ENCODE measurements at regions not wholly inside any gene's neighbourhood (a gene's known extent, or its start where the extent isn't known, plus 50 kb on each side); places are given as distances from the start of the nearest gene placed in this dataset.

- no peak for TF ChIP-seq ZNF217 (CRISPR knock-in tag; IDR thresholded peaks at IDR 0.05)
- ChIA-PET POLR2A (interaction anchor here (0.6 kb wide), 2 partner anchors 356 to 557 kb away, joined by 3 read pairs; no protein-coding TSS in a partner anchor), CTCF (ENCODE audit: low intra/inter-chr PET ratio) (no interaction called here)
- 2% methylated on average over 6 of the region's 6 CpGs for WGBS (ENCODE audit: insufficient coverage, low coverage, missing lambda C conversion rate)
- no peak overlapping the region for H3K4me3 ChIP-seq
- H3K9me3 ChIP-seq (replicated peaks; ENCODE audit: control insufficient read depth, insufficient read depth, low read depth, low read length), result no peaks in the 10 kb centered on the region
- no peak overlapping the region for H3K9ac ChIP-seq (ENCODE audit: insufficient read depth in 1 of 2, low read depth in 2 of 2, low read length in 2 of 2)
- no peak for FAIRE-seq
- BruUV-seq (replicated peaks), result no TSS peak
- H3K27ac ChIP-seq (ENCODE audit: extremely low read depth, low read depth, low read length), result no peak overlapping the region
- intact Hi-C loops (cut with micrococcal nuclease) (no loop called here), in situ Hi-C loops (cut with MboI) (no loop called here)
- no peak overlapping the region for H2AFZ ChIP-seq (ENCODE audit: low read depth, low read length)
- no peaks in the 10 kb centered on the region for H3K79me2 ChIP-seq (ENCODE audit: control insufficient read depth, insufficient read depth, low read length)
- H3K4me1 ChIP-seq (replicated peaks in 1 of 2; ENCODE audit: control insufficient read depth in 2 of 2, insufficient read depth in 2 of 2, low read length in 2 of 2), result no peaks in the 10 kb centered on the region
- no peaks in the 10 kb centered on the region for H3K36me3 ChIP-seq (ENCODE audit: control insufficient read depth, insufficient read depth, low read length)
- DNase-seq (ENCODE audit: extremely low read depth in 1 of 4, low spot score in 3 of 4), result no peak
- no peak for ATAC-seq
- H3K4me2 ChIP-seq (ENCODE audit: insufficient read depth, low read length), result no peak overlapping the region
- no peaks in the 10 kb centered on the region for H4K20me1 ChIP-seq (replicated peaks; ENCODE audit: control insufficient read depth, insufficient read depth, low read length)
- no peaks in the 10 kb centered on the region for H3K9me1 ChIP-seq (ENCODE audit: control insufficient read depth, insufficient read depth, low read length)
- no peaks in the 10 kb centered on the region for H3K27me3 ChIP-seq (ENCODE audit: control insufficient read depth in 2 of 2, insufficient read depth in 2 of 2, low read length in 2 of 2)
Observed at GRCh38 chr10:16258291-16259040, 178.3 kb upstream of the PTER start.

- Histone ChIP-seq H3K9me3 (replicated peaks; ENCODE audit: control insufficient read depth, insufficient read depth, low read depth, low read length) (no peaks in the 10 kb centered on the region), H3K9me1 (ENCODE audit: control insufficient read depth, insufficient read depth, low read length) (no peaks in the 10 kb centered on the region), H3K9ac (ENCODE audit: insufficient read depth in 1 of 2, low read depth in 2 of 2, low read length in 2 of 2) (no peak overlapping the region), H3K4me3 (no peak overlapping the region), H3K36me3 (ENCODE audit: control insufficient read depth, insufficient read depth, low read length) (no peaks in the 10 kb centered on the region), H4K20me1 (replicated peaks; ENCODE audit: control insufficient read depth, insufficient read depth, low read length) (no peaks in the 10 kb centered on the region), H3K79me2 (ENCODE audit: control insufficient read depth, insufficient read depth, low read length) (no peaks in the 10 kb centered on the region), H3K27me3 (ENCODE audit: control insufficient read depth in 2 of 2, insufficient read depth in 2 of 2, low read length in 2 of 2) (no peaks in the 10 kb centered on the region), H3K4me1 (replicated peaks in 1 of 2; ENCODE audit: control insufficient read depth in 2 of 2, insufficient read depth in 2 of 2, low read length in 2 of 2) (no peaks in the 10 kb centered on the region), H2AFZ (ENCODE audit: low read depth, low read length) (no peak overlapping the region), H3K27ac (ENCODE audit: extremely low read depth, low read depth, low read length) (no peak overlapping the region), H3K4me2 (ENCODE audit: insufficient read depth, low read length) (no peak overlapping the region)
- DNase-seq (ENCODE audit: extremely low read depth in 1 of 4, low spot score in 3 of 4) (no peak), ATAC-seq (no peak), FAIRE-seq (no peak)
- CTCF ChIA-PET (ENCODE audit: low intra/inter-chr PET ratio), result no interaction called here
- in situ Hi-C loops (cut with MboI) (no loop called here), intact Hi-C loops (cut with micrococcal nuclease) (no loop called here)
- 0% methylated on average over 1 of the region's 1 CpG for WGBS (ENCODE audit: insufficient coverage, low coverage, missing lambda C conversion rate)
- TF ChIP-seq, protein P1, sequence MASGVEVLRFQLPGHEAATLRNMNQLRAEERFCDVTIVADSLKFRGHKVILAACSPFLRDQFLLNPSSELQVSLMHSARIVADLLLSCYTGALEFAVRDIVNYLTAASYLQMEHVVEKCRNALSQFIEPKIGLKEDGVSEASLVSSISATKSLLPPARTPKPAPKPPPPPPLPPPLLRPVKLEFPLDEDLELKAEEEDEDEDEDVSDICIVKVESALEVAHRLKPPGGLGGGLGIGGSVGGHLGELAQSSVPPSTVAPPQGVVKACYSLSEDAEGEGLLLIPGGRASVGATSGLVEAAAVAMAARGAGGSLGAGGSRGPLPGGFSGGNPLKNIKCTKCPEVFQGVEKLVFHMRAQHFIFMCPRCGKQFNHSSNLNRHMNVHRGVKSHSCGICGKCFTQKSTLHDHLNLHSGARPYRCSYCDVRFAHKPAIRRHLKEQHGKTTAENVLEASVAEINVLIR (CRISPR knock-in tag; IDR thresholded peaks at IDR 0.05), result no peak
- POLR2A ChIA-PET, result no interaction called here
- no TSS peak for BruUV-seq (replicated peaks)
Observed at GRCh38 chr10:16259726-16260125, 177.1 kb upstream of the PTER start.
